Fibroblast of skin of back (primary cell): ENCODE measurements at regions not wholly inside any gene's neighbourhood (a gene's known extent, or its start where the extent isn't known, plus 50 kb on each side); places are given as distances from the start of the nearest gene placed in this dataset.
"Not testable (repeated sequence)": the region's sequence is repeated elsewhere in the genome, so short reads cannot be mapped to it uniquely, and the experiment has no call there.

Source experiments
- DNase-seq: peaks from one replicate; pipeline ENCODE4 v3.0.0-alpha.2; 2013

GRCh38 chr2:5021136-5021535 is 671.0 kb upstream of the SOX11 start:
- DNase-seq: no peak

DNA sequence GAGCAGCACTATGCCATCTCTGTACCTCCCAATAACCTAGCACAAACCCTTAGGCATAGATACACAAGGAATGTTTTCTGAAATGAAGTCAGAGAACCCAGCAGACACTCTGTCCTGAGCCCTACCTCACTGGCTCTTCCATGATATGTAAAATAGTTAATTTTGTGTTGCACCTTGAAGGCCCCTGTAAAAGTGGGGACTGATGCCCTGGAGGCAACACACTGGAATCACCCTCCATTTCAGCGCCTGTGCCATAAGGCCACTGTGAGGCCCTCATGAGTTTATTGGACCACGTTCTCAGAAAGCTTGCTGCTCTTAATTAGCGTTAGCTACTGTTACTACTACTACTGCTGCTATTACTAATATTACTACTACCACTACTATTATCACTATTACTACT is 670.1 kb upstream of the SOX11 start:
- DNase-seq: no peak

GRCh38 chr2:5022708-5023635 is 669.2 kb upstream of the SOX11 start:
- not testable (repeated sequence) for DNase-seq

DNA sequence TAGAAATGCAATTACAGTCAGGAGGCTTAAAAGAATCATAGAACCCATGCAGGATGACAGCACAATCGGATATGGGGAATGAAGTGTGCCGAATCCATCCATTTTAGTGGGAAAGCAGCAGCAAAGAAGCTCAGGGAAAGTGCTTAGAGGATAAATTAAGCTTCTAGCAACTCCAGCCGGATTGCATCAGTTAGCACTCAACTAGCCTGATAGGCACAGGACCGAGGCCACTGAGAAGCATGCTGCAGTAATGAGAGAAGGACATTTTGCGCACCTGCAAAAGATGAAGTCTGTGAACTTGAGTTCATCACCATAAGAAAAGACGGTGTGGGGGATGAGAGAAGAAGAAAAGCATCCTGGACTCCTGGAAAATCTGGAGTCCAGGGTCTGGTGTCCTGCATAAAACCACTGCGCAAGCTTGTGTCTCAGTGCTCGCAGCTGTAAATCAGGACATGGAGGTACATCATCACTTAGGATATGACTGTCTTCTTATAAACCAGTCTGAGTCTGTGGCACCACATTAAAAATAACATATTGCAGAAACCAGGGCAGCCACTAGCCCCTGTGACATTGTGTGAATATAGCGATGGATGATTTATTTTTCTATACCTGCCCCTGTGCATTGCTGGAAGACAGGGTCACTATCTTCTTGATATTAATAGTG is 665.5 kb upstream of the SOX11 start:
- DNase-seq: no peak

- no peak for DNase-seq
Measured at GRCh38 chr2:5035057-5035488, 657.1 kb upstream of the SOX11 start.

- DNase-seq: no peak
Measured at GRCh38 chr2:5036256-5036655, 655.9 kb upstream of the SOX11 start.

DNA sequence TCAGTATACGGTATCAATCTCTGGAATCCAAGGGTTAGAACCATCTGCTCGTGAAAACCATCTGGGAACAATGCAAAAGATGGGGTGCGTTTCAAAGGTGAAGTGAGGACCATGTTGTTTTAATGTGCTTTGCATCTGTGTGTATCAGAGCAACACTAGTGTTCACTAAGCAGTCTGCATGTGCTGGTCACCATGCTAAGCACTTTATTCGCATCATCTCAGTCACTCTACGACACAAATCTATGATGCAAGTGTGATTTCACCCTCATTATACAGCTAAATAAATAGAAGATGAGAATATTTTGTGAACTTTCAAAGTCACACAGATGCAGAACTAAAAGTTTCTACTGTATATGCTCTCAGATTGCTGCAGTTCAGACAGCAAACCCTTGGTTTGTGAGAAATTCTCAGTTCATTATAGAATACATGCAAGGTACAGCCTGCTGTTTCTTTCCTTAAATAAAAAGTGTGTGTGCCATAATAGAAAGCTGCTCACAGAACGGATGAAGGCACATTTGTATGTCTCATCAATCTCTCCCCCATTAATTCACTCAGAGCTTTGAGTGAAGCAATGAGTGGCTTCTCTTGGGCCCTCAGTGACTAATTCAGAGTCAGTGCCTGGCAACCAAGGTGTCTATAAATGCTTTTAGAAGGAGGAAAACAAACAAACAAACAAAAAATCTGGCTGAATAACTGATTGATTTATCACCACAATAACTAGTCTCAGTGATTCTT is 652.8 kb upstream of the SOX11 start:
- DNase-seq: no peak

DNA sequence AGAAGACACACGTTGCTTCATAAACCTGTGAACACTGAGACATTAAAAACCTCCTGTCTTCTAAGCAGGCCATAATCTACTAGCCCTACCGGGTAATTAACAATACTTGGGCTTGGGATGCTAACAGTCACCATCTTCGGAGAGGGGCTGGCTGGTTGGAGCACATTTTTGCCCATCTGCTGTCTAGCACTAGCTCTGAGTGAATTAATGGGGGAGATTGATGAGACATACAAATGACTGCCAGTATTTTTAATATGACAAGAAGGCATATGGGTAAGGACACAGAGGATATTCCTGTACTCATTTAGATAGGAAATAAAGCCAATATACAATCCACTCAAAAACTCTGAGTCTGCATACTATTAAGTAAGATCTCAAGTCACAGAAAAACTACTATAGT is 651.6 kb upstream of the SOX11 start:
- DNase-seq: no peak

DNA sequence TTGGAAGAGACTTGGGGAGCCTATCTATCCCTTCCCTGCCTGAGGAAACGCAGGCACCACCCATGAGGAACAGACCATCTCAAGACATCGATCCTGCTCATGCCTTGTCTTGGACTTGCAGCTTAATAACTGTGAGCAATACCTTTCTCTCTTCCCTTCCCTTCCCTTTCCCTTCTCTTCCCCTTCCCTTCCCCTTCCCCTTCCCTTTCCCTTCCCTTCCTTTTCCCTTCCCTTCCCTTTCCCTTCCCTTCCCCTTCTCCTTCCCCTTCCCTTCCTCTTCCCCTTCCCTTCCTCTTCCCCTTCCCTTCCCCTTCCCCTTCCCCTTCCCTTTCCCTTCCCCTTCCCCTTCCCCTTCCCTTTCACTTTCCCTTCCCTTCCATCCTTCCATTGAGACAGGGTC is 650.7 kb upstream of the SOX11 start:
- DNase-seq: no peak

DNA sequence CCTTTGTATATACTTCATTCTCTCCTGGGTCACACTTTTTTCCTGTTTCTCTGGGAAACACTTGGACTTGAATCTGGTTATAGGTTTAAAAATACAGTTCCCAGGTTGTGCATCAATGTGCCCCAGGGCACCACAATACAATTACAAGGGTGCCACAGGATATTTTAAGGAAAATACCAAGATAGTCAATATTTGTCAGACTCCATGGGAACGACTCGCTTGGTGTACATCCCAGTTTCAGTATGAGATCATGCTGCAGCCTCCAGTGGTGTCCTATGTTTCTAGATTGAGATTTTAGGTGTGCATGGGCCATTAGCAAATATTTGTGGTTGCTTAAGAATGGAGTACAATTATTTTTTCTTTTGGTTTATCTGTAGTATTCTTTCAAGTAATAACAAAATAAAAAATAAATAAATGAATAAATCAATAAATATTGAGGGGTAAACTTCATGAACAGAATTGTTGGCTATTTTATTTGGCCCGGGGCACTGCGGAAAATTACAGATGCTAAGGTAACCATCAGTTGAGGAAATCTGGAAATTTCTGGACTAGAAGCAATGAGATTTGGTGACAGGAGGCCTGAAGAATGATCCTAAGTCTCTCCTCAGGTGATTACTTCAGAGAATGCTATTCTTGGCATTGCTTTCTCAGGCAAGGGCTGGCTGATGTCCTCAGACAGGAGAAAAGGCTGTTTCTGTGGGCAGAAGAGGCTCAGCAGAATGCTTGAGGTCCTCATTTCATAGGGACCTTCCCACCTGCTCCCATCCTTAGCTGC is 649.3 kb upstream of the SOX11 start:
- DNase-seq: no peak

DNA sequence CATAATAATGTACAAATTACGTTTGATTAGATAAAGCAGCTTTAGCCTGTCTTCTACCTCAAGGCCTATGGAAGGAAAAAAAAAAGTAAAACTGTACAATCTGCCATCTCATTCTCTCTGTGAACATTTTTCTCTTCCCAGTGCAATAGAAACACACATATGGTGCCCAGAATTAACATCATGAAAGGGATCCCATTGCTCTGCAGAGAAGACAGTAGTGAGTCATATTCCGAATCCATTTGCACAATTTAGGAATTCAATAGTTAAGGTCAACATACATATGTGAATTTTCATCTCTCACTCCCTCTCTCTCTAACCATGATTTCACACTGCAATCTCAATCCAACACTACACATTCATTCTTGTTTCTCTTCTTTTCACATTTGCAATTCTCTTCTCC is 640.9 kb upstream of the SOX11 start:
- DNase-seq: no peak

GRCh38 chr2:5052905-5053304 is 639.3 kb upstream of the SOX11 start:
- DNase-seq: no peak

- no peak for DNase-seq
Measured at GRCh38 chr2:5057891-5058351, 634.3 kb upstream of the SOX11 start.

GRCh38 chr2:5060956-5061355 is 631.2 kb upstream of the SOX11 start:
- no peak for DNase-seq

DNA sequence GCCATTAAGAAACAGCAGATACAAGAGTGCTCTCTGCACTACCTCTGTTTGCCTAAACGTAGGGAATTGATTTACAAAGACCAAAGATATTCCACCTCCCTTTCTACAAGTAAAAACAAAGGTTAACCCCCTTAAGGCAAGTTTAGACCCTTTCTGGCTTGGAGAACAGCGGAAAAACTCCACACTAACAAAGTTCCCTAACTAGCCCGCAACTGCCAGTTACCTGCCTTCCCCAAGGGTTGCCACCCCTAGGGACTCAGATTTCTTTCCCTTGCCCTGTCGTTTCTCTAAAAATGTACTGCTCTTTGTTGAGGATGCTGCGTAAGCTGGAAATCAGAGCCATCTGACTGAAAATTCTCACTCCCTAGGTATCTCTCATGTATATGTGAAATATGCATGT is 627.5 kb upstream of the SOX11 start:
- DNase-seq: no peak

DNA sequence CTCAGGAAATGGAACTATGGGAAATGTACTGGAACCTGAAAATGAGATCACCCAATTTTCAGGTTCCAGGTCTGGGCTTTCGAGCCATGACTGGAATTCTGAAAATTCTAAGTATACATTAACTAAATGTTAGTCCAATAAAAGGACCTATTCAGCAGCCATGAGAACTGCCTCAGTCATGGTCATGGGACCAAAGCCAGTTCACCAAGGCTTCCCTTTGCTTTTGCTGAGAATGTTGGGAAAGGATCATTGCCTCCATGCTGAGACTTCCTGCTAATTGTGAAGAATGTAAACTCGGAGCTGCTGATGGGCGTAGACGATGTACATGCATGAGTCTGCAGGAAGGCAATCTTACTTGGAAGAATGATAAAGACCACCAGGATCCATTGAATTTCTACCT is 624.4 kb upstream of the SOX11 start:
- DNase-seq: no peak

GRCh38 chr2:5070257-5070656 is 621.9 kb upstream of the SOX11 start:
- no peak for DNase-seq

- no peak for DNase-seq
Measured at GRCh38 chr2:5074733-5075132, 617.5 kb upstream of the SOX11 start.

DNA sequence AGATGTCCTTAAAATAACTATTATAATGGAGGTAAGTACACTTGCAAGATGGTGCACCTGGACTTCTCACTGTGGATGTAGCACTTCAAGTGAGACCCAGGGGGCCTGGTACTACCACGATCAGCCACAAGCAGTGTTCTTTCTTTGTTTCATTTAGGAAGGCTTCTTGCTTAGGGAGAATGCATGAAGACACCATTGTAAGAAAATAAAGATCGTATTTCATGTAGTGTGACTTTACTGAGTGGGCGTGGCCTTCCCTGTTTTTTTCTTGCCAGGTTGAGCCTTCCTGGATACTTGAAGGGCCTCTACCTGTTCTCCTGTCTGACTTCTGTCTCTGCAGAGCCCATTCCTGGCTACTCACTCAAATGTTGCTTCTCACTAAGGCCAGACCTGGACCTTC is 615.6 kb upstream of the SOX11 start:
- DNase-seq: no peak

- peak; percentile 27 for DNase-seq
Measured at GRCh38 chr2:5077479-5078089, 614.6 kb upstream of the SOX11 start.

DNA sequence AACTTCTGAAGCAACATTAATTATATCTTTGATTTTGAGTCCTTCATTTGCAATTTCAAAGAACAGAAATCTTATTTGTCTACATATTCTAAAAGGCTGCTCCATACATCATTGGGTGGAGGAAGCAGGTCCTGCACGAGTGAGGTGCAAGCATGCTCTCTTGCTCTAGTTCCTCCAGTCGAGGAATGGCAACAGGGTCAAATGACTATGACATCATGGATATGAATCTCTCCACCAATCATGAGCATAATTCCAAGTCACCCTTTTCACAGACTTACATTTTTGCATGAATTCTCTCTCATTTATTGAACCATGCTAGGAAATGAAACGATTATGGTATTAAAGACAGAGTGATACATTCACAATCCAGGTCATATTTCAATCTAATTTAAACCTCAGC is 608.8 kb upstream of the SOX11 start:
- DNase-seq: no peak

- no peak for DNase-seq
Measured at GRCh38 chr2:5089409-5089808, 602.8 kb upstream of the SOX11 start.
